GM19452 (cell line): ENCODE measurements at regions not wholly inside any gene's neighbourhood (a gene's known extent, or its start where the extent isn't known, plus 50 kb on each side); places are given as distances from the start of the nearest gene placed in this dataset.
"Not testable (repeated sequence)": the region's sequence is repeated elsewhere in the genome, so short reads cannot be mapped to it uniquely, and the experiment has no call there.

Experiments used
- ATAC-seq: cut with Tn5 transposase; IDR thresholded peaks from one replicate; pipeline ENCODE4 v1.9.1; 2021; ENCODE audit not compliant: unreplicated experiment

- ATAC-seq: no peak
These were observed 98.5 kb upstream of the ZSWIM2 start for GRCh38 chr2:186947516-186947915.

- no peak for ATAC-seq
These were observed 98.0 kb upstream of the ZSWIM2 start for GRCh38 chr2:186946896-186947467.

DNA sequence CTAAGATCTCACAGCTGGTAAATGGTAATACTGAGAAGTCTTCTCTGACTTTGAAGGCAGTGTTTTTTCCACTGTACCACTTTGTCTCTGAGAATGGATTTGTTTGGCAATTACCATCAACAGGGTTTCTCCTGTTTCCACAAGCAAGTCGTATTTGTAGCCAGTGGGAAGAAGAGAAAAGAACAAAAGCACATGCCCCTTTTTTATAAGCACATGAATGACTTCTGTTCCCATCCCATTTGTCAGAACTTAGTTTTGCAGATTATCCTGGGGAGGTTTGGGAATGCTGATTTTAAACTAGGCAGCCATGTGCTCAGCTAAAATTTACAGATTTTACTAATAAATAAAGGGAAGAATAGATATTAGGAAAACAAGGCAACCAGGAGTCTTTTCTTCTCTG is 92.9 kb upstream of the ZSWIM2 start:
- ATAC-seq: no peak

DNA sequence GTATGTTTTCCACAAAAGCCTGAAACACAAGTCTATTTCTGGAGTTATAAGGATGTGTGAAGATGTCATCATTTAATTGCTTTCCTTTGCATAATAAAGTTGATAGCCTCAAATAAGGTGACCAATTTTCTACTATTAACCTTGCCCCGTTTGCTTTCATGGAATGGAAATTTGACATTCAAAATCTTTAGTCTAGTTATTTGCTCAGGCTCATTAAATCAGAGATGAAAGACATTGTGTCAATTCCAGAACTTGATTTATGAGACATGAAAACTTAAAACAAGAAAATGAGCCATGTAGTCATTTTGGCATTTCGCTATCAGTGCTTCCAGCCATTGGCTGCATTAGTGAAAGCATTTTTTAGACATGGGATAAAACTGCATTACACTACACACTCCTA is 91.5 kb upstream of the ZSWIM2 start:
- no peak for ATAC-seq

DNA sequence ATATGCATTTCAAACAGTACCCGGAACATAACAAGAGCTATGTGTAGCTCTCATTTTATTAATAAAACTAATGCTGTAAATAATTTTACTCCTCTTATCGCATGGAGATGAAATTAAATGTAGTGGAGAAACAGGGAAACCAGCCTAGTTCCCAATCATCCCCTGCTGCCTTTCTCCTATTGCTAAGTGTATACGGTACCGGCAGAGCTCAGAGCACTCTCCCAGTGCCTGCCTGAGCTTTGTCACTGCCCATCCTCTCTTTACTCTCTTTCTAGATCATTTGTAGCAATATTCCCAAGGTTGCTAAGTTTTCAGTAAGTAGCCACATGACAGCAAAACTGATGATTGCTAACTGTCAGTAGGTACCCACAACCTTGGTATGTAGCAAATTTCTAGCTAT is 85.5 kb upstream of the ZSWIM2 start:
- ATAC-seq: no peak

DNA sequence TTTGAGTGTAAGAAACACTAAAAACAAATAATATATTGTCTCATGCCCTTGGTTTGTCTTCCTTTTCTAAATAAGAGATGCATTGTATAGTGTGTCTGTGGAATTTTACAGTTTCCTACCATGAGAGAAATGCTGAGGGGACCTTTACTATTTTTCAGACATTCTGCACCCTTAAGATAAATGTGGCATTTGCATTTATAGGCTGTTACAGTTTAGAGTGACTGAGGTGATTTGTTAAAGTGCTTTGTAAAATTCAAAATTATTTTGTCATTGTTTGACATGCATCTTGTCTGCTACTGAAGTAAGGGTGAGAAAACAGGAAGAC is 78.9 kb upstream of the ZSWIM2 start:
- ATAC-seq: no peak

DNA sequence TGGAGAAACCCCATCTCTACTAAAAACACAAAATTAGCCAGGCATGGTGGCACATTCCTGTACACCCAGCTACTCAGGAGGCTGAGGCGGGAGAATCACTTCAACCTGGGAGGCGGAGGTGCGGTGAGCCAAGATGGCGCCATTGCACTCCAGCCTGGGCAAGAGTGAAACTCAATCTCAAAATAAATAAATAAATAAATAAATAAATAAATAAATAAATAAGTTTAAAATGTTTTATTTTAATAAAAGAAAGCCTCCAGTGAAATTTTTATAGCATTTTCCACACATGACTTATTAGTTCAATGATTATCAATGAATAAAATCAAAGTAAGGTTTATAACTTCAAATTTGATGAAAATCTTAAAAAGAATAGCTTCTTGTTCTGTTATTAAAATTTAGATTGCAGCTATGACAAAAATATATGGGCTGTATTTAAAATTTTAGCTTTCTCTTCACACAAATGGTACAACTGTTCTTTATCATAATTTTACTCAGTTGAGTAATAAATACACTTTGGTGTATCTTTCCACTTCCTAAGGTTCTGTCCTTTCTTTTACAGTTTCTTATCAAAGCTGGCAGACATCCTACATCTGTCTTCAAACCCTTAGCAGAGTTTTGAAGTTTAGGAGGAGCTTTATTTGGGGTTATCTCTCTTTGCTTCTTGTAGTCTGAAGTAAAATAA is 78.4 kb upstream of the ZSWIM2 start:
- no peak for ATAC-seq

GRCh38 chr2:186925514-186925913 is 76.5 kb upstream of the ZSWIM2 start:
- ATAC-seq: no peak

DNA sequence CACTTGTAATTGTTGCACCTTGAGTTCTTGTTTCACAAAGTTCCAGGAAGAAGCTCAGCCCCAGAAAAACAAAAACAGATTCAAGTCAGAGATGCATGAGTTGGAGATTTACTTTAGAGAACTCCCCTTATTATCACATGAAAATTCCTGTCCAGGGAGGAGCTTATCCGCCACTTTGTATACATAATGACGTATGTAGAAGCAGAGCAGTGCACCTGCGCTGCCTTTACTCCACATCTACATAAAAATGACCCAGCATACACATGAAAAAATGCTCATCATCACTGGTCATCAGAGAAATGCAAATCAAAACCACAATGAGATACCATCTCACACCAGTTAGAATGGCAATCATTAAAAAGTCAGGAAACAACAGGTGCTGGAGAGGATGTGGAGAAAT is 73.3 kb upstream of the ZSWIM2 start:
- ATAC-seq: not testable (repeated sequence)

- no peak for ATAC-seq
These were observed 70.3 kb upstream of the ZSWIM2 start for GRCh38 chr2:186919296-186919695.

DNA sequence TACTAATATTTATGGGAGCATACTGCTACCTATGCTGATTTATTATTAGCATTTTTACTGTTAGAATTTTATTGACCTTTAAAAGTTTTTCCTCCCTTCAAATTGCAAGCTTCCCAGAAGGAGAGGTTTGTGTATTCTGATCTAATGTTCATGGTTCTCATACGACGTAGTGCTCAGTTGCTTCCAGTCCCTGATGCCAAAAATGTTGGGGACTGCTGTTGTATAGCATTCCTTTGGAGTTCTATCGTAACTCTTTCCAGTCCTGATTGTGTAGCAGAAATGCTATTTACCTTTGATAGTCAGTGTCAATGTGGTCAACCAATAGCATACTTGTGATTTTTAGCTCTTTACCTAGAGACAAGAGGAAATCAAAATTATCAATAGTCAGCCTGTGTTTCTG is 69.5 kb upstream of the ZSWIM2 start:
- no peak for ATAC-seq

- no peak for ATAC-seq
These were observed 68.9 kb upstream of the ZSWIM2 start for GRCh38 chr2:186917866-186918265.

GRCh38 chr2:186913870-186914269 is 64.9 kb upstream of the ZSWIM2 start:
- ATAC-seq: peak; percentile 90

- no peak for ATAC-seq
These were observed 64.0 kb upstream of the ZSWIM2 start for GRCh38 chr2:186912979-186913378.

DNA sequence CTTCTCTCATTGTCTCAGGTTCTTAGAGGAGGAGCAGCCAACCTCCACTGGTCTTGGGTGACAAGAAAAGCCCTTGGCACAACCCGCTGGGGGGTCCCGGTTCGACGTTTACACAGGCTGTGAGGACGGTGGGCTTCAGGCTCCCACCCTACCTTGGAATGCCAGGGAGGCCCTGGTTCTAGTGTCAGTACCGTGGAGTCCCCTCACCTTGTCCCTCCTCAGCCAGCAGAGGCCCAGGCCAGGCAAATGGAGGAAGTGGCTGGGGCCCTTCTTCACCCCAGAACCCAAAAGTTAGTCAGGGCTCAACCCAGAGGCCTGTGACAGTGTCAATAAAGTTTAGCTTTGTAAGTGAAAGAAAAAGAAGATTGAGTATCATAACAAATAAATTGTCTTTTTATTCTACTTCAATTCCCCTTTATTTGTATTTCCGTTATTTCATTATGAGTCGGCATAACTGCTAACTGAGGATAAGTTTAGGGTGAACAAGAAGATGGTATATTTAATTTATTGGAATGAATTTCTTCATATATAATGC is 62.6 kb upstream of the ZSWIM2 start:
- ATAC-seq: no peak

GRCh38 chr2:186910996-186911395 is 62.0 kb upstream of the ZSWIM2 start:
- ATAC-seq: no peak

GRCh38 chr2:186909095-186909494 is 60.1 kb upstream of the ZSWIM2 start:
- no peak for ATAC-seq

DNA sequence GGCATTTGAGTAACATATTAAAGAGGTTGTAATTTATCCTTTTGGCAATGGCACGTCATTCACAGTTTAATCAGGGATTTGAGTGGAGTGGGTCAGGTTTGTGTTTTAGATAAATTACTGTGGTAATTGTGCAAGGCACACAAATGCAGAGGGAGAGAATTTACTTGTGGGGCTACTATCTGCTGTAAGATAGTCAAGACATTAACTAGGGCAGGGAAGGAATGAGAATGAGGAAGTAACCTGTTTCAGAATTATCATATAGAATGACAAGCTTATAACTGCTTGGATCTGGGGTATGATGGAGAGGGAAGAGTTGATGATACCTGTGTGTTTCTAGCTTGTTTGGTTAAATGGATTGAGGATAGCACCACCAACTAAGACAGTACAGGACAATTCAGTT is 58.9 kb upstream of the ZSWIM2 start:
- no peak for ATAC-seq

GRCh38 chr2:186903216-186903615 is 54.2 kb upstream of the ZSWIM2 start:
- no peak for ATAC-seq
